GM23338 (cell line): ENCODE measurements at regions not wholly inside any gene's neighbourhood (a gene's known extent, or its start where the extent isn't known, plus 50 kb on each side); places are given as distances from the start of the nearest gene placed in this dataset.

Experiments
- ATAC-seq: fragments of 200-7000 bp; cut with Tn5 transposase; 3 replicates; pipeline ENCODE4 v1.9.1; 2020
- DNase-seq: peaks from one replicate; pipeline ENCODE4 v3.0.0-alpha.2; 2015; ENCODE audit warnings: low spot score
- H2AFZ ChIP-seq: fragments of 200-600 bp; sonication (generic); 2 replicates; pipeline ENCODE4 v1.8.0; 2016; ENCODE audit warnings: antibody characterized with exemption, mild to moderate bottlenecking, moderate library complexity
- H3F3A ChIP-seq: fragments of 200-600 bp; sonication (generic); replicated peaks from 2 replicates; pipeline ENCODE4 v1.8.0; 2017; ENCODE audit warnings: antibody characterized with exemption, mixed run types, low read depth
- H3K27ac ChIP-seq: fragments of 200-600 bp; sonication (generic); 2 replicates; pipeline ENCODE4 v1.6.1; 2016; ENCODE audit warnings: low read depth
- H3K27me3 ChIP-seq: fragments of 200-600 bp; sonication (generic); 2 replicates; pipeline ENCODE4 v1.8.0; 2016; ENCODE audit warnings: mild to moderate bottlenecking, mixed run types, moderate library complexity; ENCODE audit not compliant: insufficient read depth
- H3K36me3 ChIP-seq: fragments of 200-600 bp; sonication (generic); 2 replicates; pipeline ENCODE4 v1.8.0; 2016; ENCODE audit warnings: mild to moderate bottlenecking; ENCODE audit not compliant: insufficient read depth
- H3K4me1 ChIP-seq: fragments of 200-600 bp; sonication (generic); 2 replicates; pipeline ENCODE4 v1.8.0; 2016; ENCODE audit warnings: mild to moderate bottlenecking, moderate library complexity; ENCODE audit not compliant: insufficient read depth
- H3K4me2 ChIP-seq: fragments of 200-600 bp; sonication (generic); 2 replicates; pipeline ENCODE4 v1.7.1; 2017; ENCODE audit warnings: mixed run types
- H3K4me3 ChIP-seq: fragments of 200-600 bp; sonication (generic); 2 replicates; pipeline ENCODE4 v1.6.1; 2016; ENCODE audit warnings: mixed run types
- H3K79me2 ChIP-seq: fragments of 200-600 bp; sonication (generic); replicated peaks from 2 replicates; pipeline ENCODE4 v1.8.0; 2017; ENCODE audit warnings: mild to moderate bottlenecking; ENCODE audit not compliant: insufficient read depth
- H3K9me2 ChIP-seq: fragments of 200-600 bp; sonication (generic); 2 replicates; pipeline ENCODE4 v1.8.0; 2017; ENCODE audit not compliant: insufficient read depth
- H4K20me1 ChIP-seq: fragments of 200-600 bp; sonication (generic); replicated peaks from 2 replicates; pipeline ENCODE4 v1.8.0; 2017; ENCODE audit warnings: mild to moderate bottlenecking; ENCODE audit not compliant: insufficient read depth
- H3K27ac Mint-ChIP-seq: 2 replicates; pipeline ENCODE4 v1.8.0; 2020; ENCODE audit warnings: inconsistent platforms, mild to moderate bottlenecking, moderate library complexity, mixed read lengths
- H3K27me3 Mint-ChIP-seq: 3 replicates; pipeline ENCODE4 v1.8.0; 2022; ENCODE audit warnings: low read depth, mild to moderate bottlenecking, moderate library complexity, mixed read lengths, inconsistent platforms; ENCODE audit not compliant: insufficient read depth, poor library complexity
- H3K36me3 Mint-ChIP-seq: 3 replicates; pipeline ENCODE4 v1.8.0; 2021; ENCODE audit warnings: low read depth, mild to moderate bottlenecking, inconsistent platforms, moderate library complexity, mixed read lengths
- H3K4me1 Mint-ChIP-seq: 3 replicates; pipeline ENCODE4 v1.8.0; 2020; ENCODE audit warnings: mild to moderate bottlenecking, inconsistent platforms, mixed read lengths
- H3K4me3 Mint-ChIP-seq: 3 replicates; pipeline ENCODE4 v1.8.0; 2021; ENCODE audit warnings: moderate library complexity, mild to moderate bottlenecking, inconsistent platforms, mixed read lengths
- H3K9me3 Mint-ChIP-seq: 3 replicates; pipeline ENCODE4 v1.8.0; 2020; ENCODE audit warnings: moderate library complexity, mild to moderate bottlenecking, inconsistent platforms, mixed read lengths
- EZH2phosphoT487 ChIP-seq: fragments of 200-600 bp; sonication (generic); IDR thresholded peaks from one replicate; pipeline ENCODE4 v1.8.1; 2018; ENCODE audit warnings: antibody characterized with exemption; ENCODE audit not compliant: unreplicated experiment
- JUNB ChIP-seq: IDR thresholded peaks from one replicate; pipeline ENCODE4 v1.6.1; 2016; ENCODE audit warnings: antibody characterized with exemption; ENCODE audit not compliant: unreplicated experiment
- POLR2AphosphoS5 ChIP-seq: IDR thresholded peaks from 2 replicates; pipeline ENCODE4 v1.6.1; 2016; ENCODE audit warnings: antibody characterized with exemption, low read depth
- STAT1 ChIP-seq: IDR thresholded peaks from one replicate; pipeline ENCODE4 v1.6.1; 2016; ENCODE audit warnings: antibody characterized with exemption; ENCODE audit not compliant: unreplicated experiment
- TF ChIP-seq, protein P1 (sequence below): fragments of 250-450 bp; sonication (Bioruptor Pico); IDR thresholded peaks from 2 replicates; pipeline ENCODE4 v1.5.0; 2020; ENCODE audit warnings: mild to moderate bottlenecking, moderate library complexity

DNA sequence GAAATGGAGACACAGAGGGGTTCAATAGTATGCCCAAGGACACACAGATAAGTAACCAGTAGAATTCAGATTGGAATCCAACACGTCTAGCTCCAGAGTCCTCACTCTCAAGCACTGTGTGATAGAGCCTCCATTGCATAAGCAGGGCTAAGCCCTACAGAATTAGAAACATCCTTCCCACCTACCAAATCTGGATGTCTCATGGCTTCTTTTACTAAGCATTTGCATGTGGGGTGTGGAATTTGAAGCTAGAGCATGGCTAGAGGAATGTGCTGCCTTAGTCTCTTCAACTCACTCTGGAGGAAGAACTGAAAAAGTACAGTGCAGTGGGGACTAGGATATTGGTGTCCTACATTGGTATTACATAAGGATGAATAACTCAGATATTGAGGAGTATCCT lies 119.4 kb downstream of the MFAP3L start (continued):
- no peak for TF ChIP-seq STAT1
- TF ChIP-seq JUNB = no peak

DNA sequence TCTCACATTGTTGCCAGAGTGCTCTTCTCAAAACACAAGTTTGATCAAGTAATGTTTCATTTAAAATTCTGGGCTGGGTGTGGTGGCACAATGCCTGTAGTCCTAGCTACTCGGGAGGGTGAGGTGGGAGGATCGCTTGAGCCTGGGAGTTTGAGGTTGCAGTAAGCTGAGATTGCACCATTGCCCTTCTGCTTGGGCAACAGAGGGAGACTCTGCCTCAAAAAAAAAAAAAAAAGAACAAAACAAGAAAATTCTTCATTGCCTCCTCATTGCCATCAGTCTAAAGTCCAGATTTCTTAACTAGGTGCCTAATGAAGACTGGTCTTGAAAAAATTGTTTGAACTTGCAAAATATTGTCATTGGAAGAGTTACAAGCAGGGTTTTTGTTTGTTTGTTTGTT lies 120.1 kb downstream of the MFAP3L start:
- DNase-seq (no peak), ATAC-seq (no peak)
- TF ChIP-seq, protein P1, sequence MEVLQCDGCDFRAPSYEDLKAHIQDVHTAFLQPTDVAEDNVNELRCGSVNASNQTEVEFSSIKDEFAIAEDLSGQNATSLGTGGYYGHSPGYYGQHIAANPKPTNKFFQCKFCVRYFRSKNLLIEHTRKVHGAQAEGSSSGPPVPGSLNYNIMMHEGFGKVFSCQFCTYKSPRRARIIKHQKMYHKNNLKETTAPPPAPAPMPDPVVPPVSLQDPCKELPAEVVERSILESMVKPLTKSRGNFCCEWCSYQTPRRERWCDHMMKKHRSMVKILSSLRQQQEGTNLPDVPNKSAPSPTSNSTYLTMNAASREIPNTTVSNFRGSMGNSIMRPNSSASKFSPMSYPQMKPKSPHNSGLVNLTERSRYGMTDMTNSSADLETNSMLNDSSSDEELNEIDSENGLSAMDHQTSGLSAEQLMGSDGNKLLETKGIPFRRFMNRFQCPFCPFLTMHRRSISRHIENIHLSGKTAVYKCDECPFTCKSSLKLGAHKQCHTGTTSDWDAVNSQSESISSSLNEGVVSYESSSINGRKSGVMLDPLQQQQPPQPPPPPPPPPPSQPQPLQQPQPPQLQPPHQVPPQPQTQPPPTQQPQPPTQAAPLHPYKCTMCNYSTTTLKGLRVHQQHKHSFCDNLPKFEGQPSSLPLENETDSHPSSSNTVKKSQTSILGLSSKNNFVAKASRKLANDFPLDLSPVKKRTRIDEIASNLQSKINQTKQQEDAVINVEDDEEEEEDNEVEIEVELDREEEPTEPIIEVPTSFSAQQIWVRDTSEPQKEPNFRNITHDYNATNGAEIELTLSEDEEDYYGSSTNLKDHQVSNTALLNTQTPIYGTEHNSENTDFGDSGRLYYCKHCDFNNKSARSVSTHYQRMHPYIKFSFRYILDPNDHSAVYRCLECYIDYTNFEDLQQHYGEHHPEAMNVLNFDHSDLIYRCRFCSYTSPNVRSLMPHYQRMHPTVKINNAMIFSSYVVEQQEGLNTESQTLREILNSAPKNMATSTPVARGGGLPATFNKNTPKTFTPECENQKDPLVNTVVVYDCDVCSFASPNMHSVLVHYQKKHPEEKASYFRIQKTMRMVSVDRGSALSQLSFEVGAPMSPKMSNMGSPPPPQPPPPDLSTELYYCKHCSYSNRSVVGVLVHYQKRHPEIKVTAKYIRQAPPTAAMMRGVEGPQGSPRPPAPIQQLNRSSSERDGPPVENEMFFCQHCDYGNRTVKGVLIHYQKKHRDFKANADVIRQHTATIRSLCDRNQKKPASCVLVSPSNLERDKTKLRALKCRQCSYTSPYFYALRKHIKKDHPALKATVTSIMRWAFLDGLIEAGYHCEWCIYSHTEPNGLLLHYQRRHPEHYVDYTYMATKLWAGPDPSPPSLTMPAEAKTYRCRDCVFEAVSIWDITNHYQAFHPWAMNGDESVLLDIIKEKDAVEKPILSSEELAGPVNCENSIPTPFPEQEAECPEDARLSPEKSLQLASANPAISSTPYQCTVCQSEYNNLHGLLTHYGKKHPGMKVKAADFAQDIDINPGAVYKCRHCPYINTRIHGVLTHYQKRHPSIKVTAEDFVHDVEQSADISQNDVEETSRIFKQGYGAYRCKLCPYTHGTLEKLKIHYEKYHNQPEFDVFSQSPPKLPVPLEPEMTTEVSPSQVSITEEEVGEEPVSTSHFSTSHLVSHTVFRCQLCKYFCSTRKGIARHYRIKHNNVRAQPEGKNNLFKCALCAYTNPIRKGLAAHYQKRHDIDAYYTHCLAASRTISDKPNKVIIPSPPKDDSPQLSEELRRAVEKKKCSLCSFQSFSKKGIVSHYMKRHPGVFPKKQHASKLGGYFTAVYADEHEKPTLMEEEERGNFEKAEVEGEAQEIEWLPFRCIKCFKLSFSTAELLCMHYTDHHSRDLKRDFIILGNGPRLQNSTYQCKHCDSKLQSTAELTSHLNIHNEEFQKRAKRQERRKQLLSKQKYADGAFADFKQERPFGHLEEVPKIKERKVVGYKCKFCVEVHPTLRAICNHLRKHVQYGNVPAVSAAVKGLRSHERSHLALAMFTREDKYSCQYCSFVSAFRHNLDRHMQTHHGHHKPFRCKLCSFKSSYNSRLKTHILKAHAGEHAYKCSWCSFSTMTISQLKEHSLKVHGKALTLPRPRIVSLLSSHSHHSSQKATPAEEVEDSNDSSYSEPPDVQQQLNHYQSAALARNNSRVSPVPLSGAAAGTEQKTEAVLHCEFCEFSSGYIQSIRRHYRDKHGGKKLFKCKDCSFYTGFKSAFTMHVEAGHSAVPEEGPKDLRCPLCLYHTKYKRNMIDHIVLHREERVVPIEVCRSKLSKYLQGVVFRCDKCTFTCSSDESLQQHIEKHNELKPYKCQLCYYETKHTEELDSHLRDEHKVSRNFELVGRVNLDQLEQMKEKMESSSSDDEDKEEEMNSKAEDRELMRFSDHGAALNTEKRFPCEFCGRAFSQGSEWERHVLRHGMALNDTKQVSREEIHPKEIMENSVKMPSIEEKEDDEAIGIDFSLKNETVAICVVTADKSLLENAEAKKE (CRISPR knock-in tag) = no peak
- no peak for TF ChIP-seq POLR2AphosphoS5
- no peak for TF ChIP-seq EZH2phosphoT487
- Histone ChIP-seq H3K27me3 (no peaks in the 10 kb centered on the region), H3K4me1 (no peaks in the 10 kb centered on the region), H3K36me3 (no peaks in the 10 kb centered on the region), H3K9me2 (no peaks in the 10 kb centered on the region), H2AFZ (no peak overlapping the region), H3K4me2 (no peak overlapping the region), H3K79me2 (no peaks in the 10 kb centered on the region), H3K27ac (no peak overlapping the region), H4K20me1 (no peaks in the 10 kb centered on the region), H3K4me3 (no peak overlapping the region), H3F3A (no peaks in the 10 kb centered on the region)
- Mint-ChIP-seq H3K9me3 (no peaks in the 10 kb centered on the region), H3K27me3 (no peaks in the 10 kb centered on the region), H3K36me3 (no peaks in the 10 kb centered on the region), H3K4me3 (no peak overlapping the region), H3K27ac (no peak overlapping the region), H3K4me1 (no peaks in the 10 kb centered on the region; the same call in 2 of the 3 replicates)
